GM18909 (cell line): ENCODE measurements at regions not wholly inside any gene's neighbourhood (a gene's known extent, or its start where the extent isn't known, plus 50 kb on each side); places are given as distances from the start of the nearest gene placed in this dataset.
"Not testable (repeated sequence)": the region's sequence is repeated elsewhere in the genome, so short reads cannot be mapped to it uniquely, and the experiment has no call there.

ENCODE experiments used
- ATAC-seq: cut with Tn5 transposase; IDR thresholded peaks from one replicate; pipeline ENCODE4 v1.9.1; 2021; ENCODE audit warnings: mild to moderate bottlenecking; ENCODE audit not compliant: unreplicated experiment, poor library complexity

- no peak for ATAC-seq
Measured at GRCh38 chr6:11388983-11389944, 148.3 kb upstream of the TMEM170B start.

GRCh38 chr6:11387707-11388430 lies 149.7 kb upstream of the TMEM170B start:
- no peak for ATAC-seq

- no peak for ATAC-seq
Measured at GRCh38 chr6:11386726-11387125, 150.8 kb upstream of the TMEM170B start.

GRCh38 chr6:11386323-11386722 lies 151.2 kb upstream of the TMEM170B start:
- peak; percentile 73 for ATAC-seq

GRCh38 chr6:11384531-11385309 lies 152.3 kb upstream of the NEDD9 start:
- ATAC-seq: no peak

- peak; percentile 83 for ATAC-seq
Measured at GRCh38 chr6:11381801-11382513, 149.5 kb upstream of the NEDD9 start.

GRCh38 chr6:11380969-11381744 lies 148.7 kb upstream of the NEDD9 start:
- no peak for ATAC-seq

GRCh38 chr6:11380549-11380948 lies 148.1 kb upstream of the NEDD9 start:
- ATAC-seq: no peak

GRCh38 chr6:11379805-11380204 lies 147.3 kb upstream of the NEDD9 start:
- no peak for ATAC-seq

GRCh38 chr6:11378639-11379038 lies 146.2 kb upstream of the NEDD9 start:
- no peak for ATAC-seq

- peak; percentile 94 for ATAC-seq
Measured at GRCh38 chr6:11374036-11375010, 141.9 kb upstream of the NEDD9 start.

GRCh38 chr6:11373208-11373607 lies 140.7 kb upstream of the NEDD9 start:
- no peak for ATAC-seq

GRCh38 chr6:11372186-11372790 lies 139.8 kb upstream of the NEDD9 start:
- not testable (repeated sequence) for ATAC-seq

GRCh38 chr6:11370191-11371018 lies 137.9 kb upstream of the NEDD9 start:
- no peak for ATAC-seq

GRCh38 chr6:11368760-11369159 lies 136.3 kb upstream of the NEDD9 start:
- ATAC-seq: no peak

- no peak for ATAC-seq
Measured at GRCh38 chr6:11368264-11368663, 135.8 kb upstream of the NEDD9 start.
